HG02571 (cell line): ENCODE measurements at regions not wholly inside any gene's neighbourhood (a gene's known extent, or its start where the extent isn't known, plus 50 kb on each side); places are given as distances from the start of the nearest gene placed in this dataset.
"Not testable (repeated sequence)": the region's sequence is repeated elsewhere in the genome, so short reads cannot be mapped to it uniquely, and the experiment has no call there.

ENCODE experiments used
- ATAC-seq: cut with Tn5 transposase; IDR thresholded peaks from one replicate; pipeline ENCODE4 v1.9.1; 2021; ENCODE audit warnings: mild to moderate bottlenecking, moderate library complexity; ENCODE audit not compliant: unreplicated experiment

GRCh38 chr12:28023156-28023887 is 50.8 kb upstream of the PTHLH start:
- no peak for ATAC-seq

- ATAC-seq: no peak
These were observed 51.9 kb upstream of the PTHLH start for GRCh38 chr12:28024231-28024995.

- no peak for ATAC-seq
These were observed 53.4 kb upstream of the PTHLH start for GRCh38 chr12:28025821-28026505.

GRCh38 chr12:28026701-28027100 is 54.2 kb upstream of the PTHLH start:
- ATAC-seq: no peak

- no peak for ATAC-seq
These were observed 54.8 kb upstream of the PTHLH start for GRCh38 chr12:28027328-28027727.

GRCh38 chr12:28027947-28028724 is 55.6 kb upstream of the PTHLH start:
- ATAC-seq: no peak

GRCh38 chr12:28032811-28033537 is 60.4 kb upstream of the PTHLH start:
- ATAC-seq: no peak

GRCh38 chr12:28033538-28033915 is 61.0 kb upstream of the PTHLH start:
- no peak for ATAC-seq

GRCh38 chr12:28034271-28034670 is 61.7 kb upstream of the PTHLH start:
- no peak for ATAC-seq

- ATAC-seq: no peak
These were observed 63.0 kb upstream of the PTHLH start for GRCh38 chr12:28035500-28035899.

GRCh38 chr12:28036940-28037339 is 64.4 kb upstream of the PTHLH start:
- no peak for ATAC-seq

- ATAC-seq: no peak
These were observed 67.7 kb upstream of the PTHLH start for GRCh38 chr12:28040246-28040645.

GRCh38 chr12:28046600-28046999 is 74.1 kb upstream of the PTHLH start:
- not testable (repeated sequence) for ATAC-seq

- ATAC-seq: no peak
These were observed 78.1 kb upstream of the PTHLH start for GRCh38 chr12:28050606-28051005.

GRCh38 chr12:28051516-28052354 is 79.2 kb upstream of the PTHLH start:
- ATAC-seq: no peak

GRCh38 chr12:28053564-28053963 is 81.0 kb upstream of the PTHLH start:
- ATAC-seq: no peak

- no peak for ATAC-seq
These were observed 82.0 kb upstream of the PTHLH start for GRCh38 chr12:28054583-28054982.

GRCh38 chr12:28057856-28058615 is 85.5 kb upstream of the PTHLH start:
- no peak for ATAC-seq

- no peak for ATAC-seq
These were observed 86.7 kb upstream of the PTHLH start for GRCh38 chr12:28059220-28059619.
